ENCODE measurements at regions not wholly inside any gene's neighbourhood (a gene's known extent, or its start where the extent isn't known, plus 50 kb on each side); places are given as distances from the start of the nearest gene placed in this dataset.

DNA sequence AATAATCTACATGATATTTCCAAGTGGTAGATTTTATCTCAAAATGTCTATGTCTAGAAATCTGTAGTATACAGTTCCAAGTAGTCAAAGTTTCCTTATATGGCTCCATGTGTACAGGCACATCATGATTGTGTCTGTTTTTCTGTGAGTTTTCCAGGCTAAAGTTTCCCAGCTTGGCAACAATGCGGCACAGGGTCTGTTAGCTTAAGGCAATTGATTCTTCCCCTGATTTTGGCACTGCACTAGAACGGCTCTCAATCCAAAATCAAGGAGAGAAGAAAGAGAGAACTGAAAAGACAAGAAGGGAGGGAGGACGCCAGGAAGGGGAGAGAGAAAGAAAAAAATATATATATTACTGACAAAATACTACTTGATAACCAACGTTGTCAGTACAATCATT lies 193.9 kb upstream of the SNX7 start:
- no peak for TF ChIP-seq CTCF (conservative IDR thresholded peaks at IDR 0.05; ENCODE audit: low read length)
- no peak for DNase-seq (ENCODE audit: low read depth)
- H3K4me3 ChIP-seq (ENCODE audit: low read length): no peak overlapping the region

DNA sequence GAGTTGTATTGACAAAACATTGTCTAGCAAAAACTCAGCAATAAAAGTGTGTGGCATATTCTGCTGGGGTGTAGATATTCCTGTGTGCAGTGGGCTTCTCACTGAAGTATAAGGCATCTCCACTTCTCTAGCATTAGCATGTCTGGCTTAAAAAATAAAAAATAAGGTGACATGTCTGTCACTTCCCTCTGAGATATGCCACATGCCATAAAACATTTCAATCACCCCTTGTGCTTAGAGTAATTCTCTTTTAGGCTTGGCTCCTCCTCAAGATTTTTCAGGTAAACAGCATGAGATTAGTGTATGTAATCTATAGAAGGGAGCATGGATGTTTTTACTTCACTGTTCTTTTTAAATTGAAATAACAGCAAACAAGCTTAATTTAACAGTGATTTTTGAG lies 194.4 kb upstream of the SNX7 start:
- no peak overlapping the region for H3K4me3 ChIP-seq (ENCODE audit: low read length)
- TF ChIP-seq CTCF (conservative IDR thresholded peaks at IDR 0.05; ENCODE audit: low read length): no peak
- DNase-seq (ENCODE audit: low read depth): no peak

- no peak for TF ChIP-seq CTCF (conservative IDR thresholded peaks at IDR 0.05; ENCODE audit: low read length)
- no peak overlapping the region for H3K4me3 ChIP-seq (ENCODE audit: low read length)
- no peak for DNase-seq (ENCODE audit: low read depth)
These were observed 199.6 kb upstream of the SNX7 start for GRCh38 chr1:98461873-98462385.

- no peak for DNase-seq (ENCODE audit: low read depth)
- no peak for TF ChIP-seq CTCF (conservative IDR thresholded peaks at IDR 0.05; ENCODE audit: low read length)
- H3K4me3 ChIP-seq (ENCODE audit: low read length): no peak overlapping the region
These were observed 201.4 kb upstream of the SNX7 start for GRCh38 chr1:98460136-98460535.

GRCh38 chr1:98459486-98459870 lies 202.0 kb upstream of the SNX7 start:
- H3K4me3 ChIP-seq (ENCODE audit: low read length): no peak overlapping the region
- no peak for DNase-seq (ENCODE audit: low read depth)
- no peak for TF ChIP-seq CTCF (conservative IDR thresholded peaks at IDR 0.05; ENCODE audit: low read length)

DNA sequence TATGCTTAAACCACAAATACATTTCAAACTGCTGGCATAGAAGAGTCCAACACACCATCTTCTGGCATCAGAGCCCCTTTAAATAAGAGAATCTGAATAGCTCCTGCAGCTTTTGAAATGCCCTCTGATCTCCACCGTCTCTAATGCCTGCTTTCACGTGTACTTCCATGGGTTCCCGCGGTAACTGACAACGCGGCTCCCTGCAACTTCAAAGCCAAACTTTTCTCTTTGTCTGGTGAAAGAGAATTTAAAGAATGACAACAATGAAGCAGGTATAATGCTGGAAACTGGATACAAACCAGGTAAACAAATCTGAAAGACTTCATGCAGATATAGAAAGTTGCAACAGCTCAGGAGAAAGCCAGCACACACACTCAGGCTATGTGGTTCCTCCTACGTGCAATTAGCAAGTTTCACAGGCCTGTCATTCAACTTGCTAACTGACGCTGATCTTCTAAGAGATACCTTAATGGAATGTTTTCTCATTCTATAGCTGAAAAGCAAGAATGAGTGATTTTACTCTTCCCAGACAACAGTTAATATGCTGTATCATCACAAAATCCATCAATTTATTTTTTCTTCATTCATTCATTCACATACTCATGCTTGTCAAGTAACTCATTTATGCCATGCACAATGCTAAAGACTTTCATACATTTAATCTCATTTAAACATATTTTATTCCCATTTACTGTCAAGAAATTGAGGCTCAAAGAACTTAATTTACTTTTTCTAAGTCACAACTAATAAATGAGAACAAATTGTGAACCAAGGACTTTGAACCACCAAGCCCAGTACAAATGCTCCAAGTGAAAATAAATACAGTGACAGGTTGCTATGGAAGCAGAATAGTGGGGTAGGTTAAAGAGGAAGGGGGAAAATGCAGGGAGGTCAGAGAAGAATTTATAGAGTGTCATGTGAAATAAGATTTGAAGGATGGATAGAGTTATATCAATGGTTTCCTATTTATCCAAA lies 202.7 kb upstream of the SNX7 start:
- DNase-seq (ENCODE audit: low read depth): no peak
- H3K4me3 ChIP-seq (ENCODE audit: low read length): no peak overlapping the region
- no peak for TF ChIP-seq CTCF (conservative IDR thresholded peaks at IDR 0.05; ENCODE audit: low read length)

- DNase-seq (ENCODE audit: low read depth): no peak
- TF ChIP-seq CTCF (conservative IDR thresholded peaks at IDR 0.05; ENCODE audit: low read length): no peak
- H3K4me3 ChIP-seq (ENCODE audit: low read length): no peak overlapping the region
These were observed 204.3 kb upstream of the SNX7 start for GRCh38 chr1:98457248-98457647.

All from AG10803 (cell line).